ENCODE measurements at regions not wholly inside any gene's neighbourhood (a gene's known extent, or its start where the extent isn't known, plus 50 kb on each side); places are given as distances from the start of the nearest gene placed in this dataset.

GRCh38 chr5:38190111-38190510 is 68.2 kb upstream of the EGFLAM start:
- CTCF ChIA-PET = interaction anchor here (0.6 to 4.2 kb wide), 4 partner anchors 11 to 812 kb away, joined by 3 to 70 read pairs (median 8); no protein-coding TSS in a partner anchor
- POLR2A ChIA-PET = interaction anchor here (0.7 kb wide), 1 partner anchor 9 kb away, joined by 3 read pairs; no protein-coding TSS in a partner anchor
- no peak for TF ChIP-seq CTCF (IDR thresholded peaks at IDR 0.05; ENCODE audit: control extremely low read depth, extremely low read depth, low read depth, missing control alignments)
- DNase-seq (ENCODE audit: extremely low spot score) = no peak

- POLR2A ChIA-PET = no interaction called here
These were observed 69.3 kb upstream of the EGFLAM start for GRCh38 chr5:38189081-38189504.

GRCh38 chr5:38188591-38188990 is 69.8 kb upstream of the EGFLAM start:
- DNase-seq (ENCODE audit: extremely low spot score) = no peak
- no peak for TF ChIP-seq CTCF (IDR thresholded peaks at IDR 0.05; ENCODE audit: control extremely low read depth, extremely low read depth, low read depth, missing control alignments)
- ChIA-PET POLR2A (no interaction called here), CTCF (interaction anchor here (1.2 to 1.6 kb wide), 3 partner anchors 18 to 352 kb away, joined by 3 to 5 read pairs (median 4); no protein-coding TSS in a partner anchor)

More at GRCh38 chr5:38189081-38189504, 69.3 kb upstream of the EGFLAM start:
- TF ChIP-seq CTCF (IDR thresholded peaks at IDR 0.05; ENCODE audit: control extremely low read depth, extremely low read depth, low read depth, missing control alignments) = no peak
- CTCF ChIA-PET = interaction anchor here (1.6 kb wide), 1 partner anchor 352 kb away, joined by 5 read pairs; no protein-coding TSS in a partner anchor
- DNase-seq (ENCODE audit: extremely low spot score) = no peak

- no peak for DNase-seq (ENCODE audit: extremely low spot score)
- TF ChIP-seq CTCF (IDR thresholded peaks at IDR 0.05; ENCODE audit: control extremely low read depth, extremely low read depth, low read depth, missing control alignments) = no peak
- ChIA-PET POLR2A (no interaction called here), CTCF (interaction anchor here (1.2 to 1.6 kb wide), 3 partner anchors 19 to 351 kb away, joined by 3 to 5 read pairs (median 4); no protein-coding TSS in a partner anchor)
These were observed 70.8 kb upstream of the EGFLAM start for GRCh38 chr5:38187532-38187931.

- ChIA-PET POLR2A (no interaction called here), CTCF (interaction anchor here (7.5 kb wide), 1 partner anchor 9 kb away, joined by 30 read pairs; no protein-coding TSS in a partner anchor)
- no peak for DNase-seq (ENCODE audit: extremely low spot score)
- TF ChIP-seq CTCF (IDR thresholded peaks at IDR 0.05; ENCODE audit: control extremely low read depth, extremely low read depth, low read depth, missing control alignments) = no peak
These were observed 73.7 kb upstream of the EGFLAM start for GRCh38 chr5:38184627-38185026.

GRCh38 chr5:38182991-38183390 is 75.4 kb upstream of the EGFLAM start:
- no peak for DNase-seq (ENCODE audit: extremely low spot score)
- no peak for TF ChIP-seq CTCF (IDR thresholded peaks at IDR 0.05; ENCODE audit: control extremely low read depth, extremely low read depth, low read depth, missing control alignments)
- ChIA-PET POLR2A (no interaction called here), CTCF (interaction anchor here (7.5 kb wide), 1 partner anchor 11 kb away, joined by 30 read pairs; no protein-coding TSS in a partner anchor)

Measured in GM10248 (cell line).